ENCODE measurements at regions not wholly inside any gene's neighbourhood (a gene's known extent, or its start where the extent isn't known, plus 50 kb on each side); places are given as distances from the start of the nearest gene placed in this dataset.

- TF ChIP-seq POLR2A (IDR thresholded peaks at IDR 0.05; ENCODE audit: low read length) (no peak), GATA1 (IDR thresholded peaks at IDR 0.05; ENCODE audit: low read depth, low read length) (no peak)
Observed at GRCh38 chrX:71846429-71846828, 64.2 kb upstream of the NHSL2 start.

All from erythroblast (primary cell).